K562 (cell line): ENCODE measurements at regions not wholly inside any gene's neighbourhood (a gene's known extent, or its start where the extent isn't known, plus 50 kb on each side); places are given as distances from the start of the nearest gene placed in this dataset.

Source experiments
- ATAC-seq: fragments of 200-7000 bp; cut with Tn5 transposase; 3 replicates; pipeline ENCODE4 v1.9.1; 2020; ENCODE audit warnings: moderate library complexity
- BruUV-seq: library from RNA; stranded (reverse); fragments of 400-500 nt; replicated peaks from 2 replicates; lab custom pipeline; 2021; lab: Mats Ljungman, UMichigan
- CTCF ChIA-PET: fragments of 300-600 bp; formaldehyde crosslinking; extraction: SDS; loops from one replicate; lab custom pipeline; 2021; ENCODE audit warnings: low intra/inter-chr PET ratio; lab: Yijun Ruan, JAX
- POLR2A ChIA-PET: fragments of 300-600, 350-650 bp; sonication (Branson Sonifier 250); formaldehyde crosslinking; extraction: SDS; loops from one replicate; lab custom pipeline; 2021; ENCODE audit warnings: antibody characterized with exemption, inconsistent platforms; lab: Yijun Ruan, JAX
- DNase-seq, 4 experiments: peaks; one replicate each; pipeline versions ENCODE4 v3.0.0 to v3.0.0-alpha.2; 2011 to 2018; ENCODE audit warnings: low spot score in 3 of 4, mixed read lengths in 3 of 4; ENCODE audit errors: extremely low read depth in 1 of 4
- FAIRE-seq: peaks from 2 replicates; lab custom pipeline; 2011; peaks lifted over from hg19 to GRCh38; lab: Jason Lieb, UNC
- H2AFZ ChIP-seq: 2 replicates; pipeline ENCODE4 v1.6.0; 2011; ENCODE audit warnings: low read depth, low read length, control low read depth, inconsistent platforms
- H3K27ac ChIP-seq: fragments of 200-600 bp; 3 replicates; pipeline ENCODE4 v1.8.0; 2011; ENCODE audit warnings: low read depth, mild to moderate bottlenecking, control low read depth, inconsistent platforms, low read length, moderate library complexity, mixed read lengths; ENCODE audit errors: extremely low read depth
- H3K27me3 ChIP-seq, 2 experiments: fragments of 300-600 bp in 1 of 2; 2 replicates in 1 of 2; 3 replicates in 1 of 2; pipeline versions ENCODE4 v1.6.0 to v1.8.0; 2011; ENCODE audit warnings: inconsistent platforms in 2 of 2, low read length in 2 of 2, mild to moderate bottlenecking in 1 of 2, mixed read lengths in 1 of 2, moderate library complexity in 1 of 2; ENCODE audit not compliant: control insufficient read depth in 2 of 2, insufficient read depth in 2 of 2
- H3K36me3 ChIP-seq: fragments of 300-600 bp; 3 replicates; pipeline ENCODE4 v1.8.0; 2011; ENCODE audit warnings: mild to moderate bottlenecking, low read length, inconsistent platforms; ENCODE audit not compliant: control insufficient read depth, insufficient read depth
- H3K4me1 ChIP-seq, 2 experiments: fragments of 200-600 bp in 1 of 2; replicated peaks in 1 of 2; 2 replicates in 1 of 2; 3 replicates in 1 of 2; pipeline versions ENCODE4 v1.5.1 to v1.8.0; 2011; ENCODE audit warnings: inconsistent platforms in 2 of 2, low read length in 2 of 2, mild to moderate bottlenecking in 1 of 2, mixed read lengths in 1 of 2, moderate library complexity in 1 of 2; ENCODE audit not compliant: control insufficient read depth in 2 of 2, insufficient read depth in 2 of 2
- H3K4me2 ChIP-seq: 2 replicates; pipeline ENCODE4 v1.6.1; 2011; ENCODE audit warnings: low read length, control low read depth, inconsistent platforms, mixed read lengths; ENCODE audit not compliant: insufficient read depth
- H3K4me3 ChIP-seq: fragments of 200-600 bp; sonication (generic), shearing (Covaris generic); 2 replicates; pipeline ENCODE4 v1.5.1; 2016; ENCODE audit warnings: control low read depth, inconsistent platforms
- H3K79me2 ChIP-seq: fragments of 200-600 bp; 3 replicates; pipeline ENCODE4 v1.8.0; 2011; ENCODE audit warnings: low read length, inconsistent platforms; ENCODE audit not compliant: control insufficient read depth, insufficient read depth
- H3K9ac ChIP-seq, 2 experiments: 2 replicates each; pipeline versions ENCODE4 v1.6.0 to v1.6.1; 2011; ENCODE audit warnings: low read depth in 2 of 2, low read length in 2 of 2, control low read depth in 1 of 2, inconsistent platforms in 1 of 2, mild to moderate bottlenecking in 1 of 2, mixed read lengths in 1 of 2; ENCODE audit not compliant: insufficient read depth in 1 of 2
- H3K9me1 ChIP-seq: one replicate; pipeline ENCODE4 v1.6.0; 2011; ENCODE audit warnings: inconsistent platforms, mild to moderate bottlenecking, low read length, moderate library complexity; ENCODE audit not compliant: control insufficient read depth, insufficient read depth
- H3K9me3 ChIP-seq: replicated peaks from 2 replicates; pipeline ENCODE4 v1.5.1; 2011; ENCODE audit warnings: low read depth, low read length, inconsistent platforms; ENCODE audit not compliant: control insufficient read depth, insufficient read depth
- H4K20me1 ChIP-seq: replicated peaks from 2 replicates; pipeline ENCODE4 v1.6.1; 2011; ENCODE audit warnings: low read length, inconsistent platforms, mixed read lengths; ENCODE audit not compliant: control insufficient read depth, insufficient read depth
- SMARCA5 ChIP-seq: fragments of 450-650 bp; IDR thresholded peaks from 2 replicates; pipeline ENCODE4 v1.6.1; 2016
- ZFX ChIP-seq: sonication (generic); formaldehyde crosslinking; IDR thresholded peaks from 2 replicates; pipeline ENCODE4 v1.8.0; 2022; ENCODE audit warnings: mild to moderate bottlenecking, missing genetic modification reagents, moderate library complexity
- ZKSCAN8 ChIP-seq: fragments of 200-800 bp; sonication (Bioruptor generic); IDR thresholded peaks from 2 replicates; pipeline ENCODE4 v1.6.1; 2016; ENCODE audit warnings: missing genetic modification characterization, missing compliant biosample characterization
- ZNF347 ChIP-seq: fragments of 450-650 bp; formaldehyde crosslinking; IDR thresholded peaks from 2 replicates; pipeline ENCODE4 v1.4.0; 2020; ENCODE audit warnings: low read depth, mild to moderate bottlenecking, moderate library complexity
- WGBS: fragments of 100-300 bp; shearing (Covaris generic); methylation state at CpG from one replicate; pipeline ENCODE4 v1.1.6; 2016; ENCODE audit warnings: low coverage, mixed read lengths; ENCODE audit not compliant: insufficient coverage; ENCODE audit errors: missing lambda C conversion rate; 5-methylcytosine and 5-hydroxymethylcytosine counted together
- in situ Hi-C: fragments of 300-500 bp; cut with MboI; formaldehyde crosslinking; loops from 4 replicates; pipeline ENCODE4 v1.15.0; 2018; ENCODE audit warnings: inconsistent platforms, mixed read lengths
- intact Hi-C: fragments of 100-400 bp; cut with micrococcal nuclease; formaldehyde crosslinking; loops from 2 replicates; pipeline ENCODE4 v1.14.2; 2022
- TF ChIP-seq, protein P1 (sequence below), 3 experiments: fragments of 200-800 bp in 1 of 3; fragments of 250-450 bp in 1 of 3; fragments of 450-650 bp in 1 of 3; sonication (Bioruptor Pico) in 1 of 3; sonication (Bioruptor generic) in 1 of 3; formaldehyde crosslinking in 1 of 3; IDR thresholded peaks; 2 replicates each; pipeline versions ENCODE4 v1.6.1 to v1.8.0; 2016 to 2022; ENCODE audit warnings: mild to moderate bottlenecking in 2 of 3, missing genetic modification characterization in 2 of 3, missing compliant biosample characterization in 1 of 3, moderate library complexity in 1 of 3

- ChIA-PET POLR2A (no interaction called here), CTCF (no interaction called here)
- no peaks in the 10 kb centered on the region for H3K27me3 ChIP-seq
- H3K4me1 ChIP-seq, result no peaks in the 10 kb centered on the region
- no peaks in the 10 kb centered on the region for H3K36me3 ChIP-seq
- ATAC-seq, result no peak
- no peaks in the 10 kb centered on the region for H3K9me1 ChIP-seq
- no peak overlapping the region for H3K27ac ChIP-seq
- TF ChIP-seq SMARCA5, result no peak
- TF ChIP-seq ZNF347 (CRISPR knock-in tag), result no peak
- TF ChIP-seq, protein P1, sequence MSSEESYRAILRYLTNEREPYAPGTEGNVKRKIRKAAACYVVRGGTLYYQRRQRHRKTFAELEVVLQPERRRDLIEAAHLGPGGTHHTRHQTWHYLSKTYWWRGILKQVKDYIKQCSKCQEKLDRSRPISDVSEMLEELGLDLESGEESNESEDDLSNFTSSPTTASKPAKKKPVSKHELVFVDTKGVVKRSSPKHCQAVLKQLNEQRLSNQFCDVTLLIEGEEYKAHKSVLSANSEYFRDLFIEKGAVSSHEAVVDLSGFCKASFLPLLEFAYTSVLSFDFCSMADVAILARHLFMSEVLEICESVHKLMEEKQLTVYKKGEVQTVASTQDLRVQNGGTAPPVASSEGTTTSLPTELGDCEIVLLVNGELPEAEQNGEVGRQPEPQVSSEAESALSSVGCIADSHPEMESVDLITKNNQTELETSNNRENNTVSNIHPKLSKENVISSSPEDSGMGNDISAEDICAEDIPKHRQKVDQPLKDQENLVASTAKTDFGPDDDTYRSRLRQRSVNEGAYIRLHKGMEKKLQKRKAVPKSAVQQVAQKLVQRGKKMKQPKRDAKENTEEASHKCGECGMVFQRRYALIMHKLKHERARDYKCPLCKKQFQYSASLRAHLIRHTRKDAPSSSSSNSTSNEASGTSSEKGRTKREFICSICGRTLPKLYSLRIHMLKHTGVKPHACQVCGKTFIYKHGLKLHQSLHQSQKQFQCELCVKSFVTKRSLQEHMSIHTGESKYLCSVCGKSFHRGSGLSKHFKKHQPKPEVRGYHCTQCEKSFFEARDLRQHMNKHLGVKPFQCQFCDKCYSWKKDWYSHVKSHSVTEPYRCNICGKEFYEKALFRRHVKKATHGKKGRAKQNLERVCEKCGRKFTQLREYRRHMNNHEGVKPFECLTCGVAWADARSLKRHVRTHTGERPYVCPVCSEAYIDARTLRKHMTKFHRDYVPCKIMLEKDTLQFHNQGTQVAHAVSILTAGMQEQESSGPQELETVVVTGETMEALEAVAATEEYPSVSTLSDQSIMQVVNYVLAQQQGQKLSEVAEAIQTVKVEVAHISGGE (CRISPR knock-in tag; IDR thresholded peaks at IDR 0.05), result no peak
- TF ChIP-seq ZKSCAN8 (CRISPR knock-in tag), result no peak
- no peak for TF ChIP-seq ZFX (CRISPR knock-in tag)
- TF ChIP-seq, all 486 proteins: peak for 0
- intact Hi-C loops, result no loop called here
- DNase-seq (no peak), FAIRE-seq (no peak)
- H3K9ac ChIP-seq, result no peak overlapping the region
- in situ Hi-C loops, result no loop called here
- 0% methylated on average over 3 of the region's 7 CpGs for WGBS
- H3K4me2 ChIP-seq, result no peak overlapping the region
- H4K20me1 ChIP-seq, result no peaks in the 10 kb centered on the region; the same call in 1 of the 2 replicates
- no TSS peak for BruUV-seq
- H3K79me2 ChIP-seq, result no peaks in the 10 kb centered on the region
- no peaks in the 10 kb centered on the region for H3K9me3 ChIP-seq
- H2AFZ ChIP-seq, result no peak overlapping the region
- no peak overlapping the region for H3K4me3 ChIP-seq
Observed at GRCh38 chr14:98964171-98964570, 307.8 kb downstream of the BCL11B start.
